22Rv1 (cell line): ENCODE measurements at regions not wholly inside any gene's neighbourhood (a gene's known extent, or its start where the extent isn't known, plus 50 kb on each side); places are given as distances from the start of the nearest gene placed in this dataset.

Source experiments
- ZFX ChIP-seq: fragments of 450-650 bp; IDR thresholded peaks from 2 replicates; pipeline ENCODE4 v1.6.1; 2017; ENCODE audit warnings: antibody characterized with exemption, borderline replicate concordance
- TF ChIP-seq, protein P1 (sequence below): fragments of 450-650 bp; IDR thresholded peaks from 2 replicates; pipeline ENCODE4 v1.5.1; 2017; ENCODE audit warnings: mild to moderate bottlenecking

DNA sequence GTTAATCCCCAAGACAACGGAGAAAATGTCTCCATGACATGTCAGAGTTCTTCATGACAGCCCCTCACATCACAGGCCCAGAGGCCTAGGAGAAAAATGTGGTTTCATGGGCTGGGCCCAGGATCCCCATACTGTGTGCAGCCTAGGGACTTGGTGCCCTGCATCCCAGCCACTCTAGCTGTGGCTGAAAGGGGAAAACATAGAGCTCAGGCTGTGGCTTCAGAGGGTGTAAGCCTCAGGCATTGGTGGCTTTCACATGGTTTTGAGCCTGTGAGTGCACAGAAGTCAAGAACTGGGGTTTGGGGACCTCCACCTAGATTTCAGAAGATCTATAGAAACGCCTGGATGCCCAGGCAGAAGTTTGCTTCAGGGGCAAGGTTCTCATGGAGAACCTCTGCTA is 122.8 kb downstream of the FHL5 start:
- TF ChIP-seq, protein P1, sequence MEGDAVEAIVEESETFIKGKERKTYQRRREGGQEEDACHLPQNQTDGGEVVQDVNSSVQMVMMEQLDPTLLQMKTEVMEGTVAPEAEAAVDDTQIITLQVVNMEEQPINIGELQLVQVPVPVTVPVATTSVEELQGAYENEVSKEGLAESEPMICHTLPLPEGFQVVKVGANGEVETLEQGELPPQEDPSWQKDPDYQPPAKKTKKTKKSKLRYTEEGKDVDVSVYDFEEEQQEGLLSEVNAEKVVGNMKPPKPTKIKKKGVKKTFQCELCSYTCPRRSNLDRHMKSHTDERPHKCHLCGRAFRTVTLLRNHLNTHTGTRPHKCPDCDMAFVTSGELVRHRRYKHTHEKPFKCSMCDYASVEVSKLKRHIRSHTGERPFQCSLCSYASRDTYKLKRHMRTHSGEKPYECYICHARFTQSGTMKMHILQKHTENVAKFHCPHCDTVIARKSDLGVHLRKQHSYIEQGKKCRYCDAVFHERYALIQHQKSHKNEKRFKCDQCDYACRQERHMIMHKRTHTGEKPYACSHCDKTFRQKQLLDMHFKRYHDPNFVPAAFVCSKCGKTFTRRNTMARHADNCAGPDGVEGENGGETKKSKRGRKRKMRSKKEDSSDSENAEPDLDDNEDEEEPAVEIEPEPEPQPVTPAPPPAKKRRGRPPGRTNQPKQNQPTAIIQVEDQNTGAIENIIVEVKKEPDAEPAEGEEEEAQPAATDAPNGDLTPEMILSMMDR, result no peak
- TF ChIP-seq ZFX, result no peak
